ENCODE measurements at regions not wholly inside any gene's neighbourhood (a gene's known extent, or its start where the extent isn't known, plus 50 kb on each side); places are given as distances from the start of the nearest gene placed in this dataset.
A peak's percentile ranks its signal among the peaks of the same experiment; 100 is the strongest.

- no peak for DNase-seq (ENCODE audit: low spot score)
Observed at GRCh38 chr19:30663611-30664174, 291.5 kb downstream of the ZNF536 start.

DNA sequence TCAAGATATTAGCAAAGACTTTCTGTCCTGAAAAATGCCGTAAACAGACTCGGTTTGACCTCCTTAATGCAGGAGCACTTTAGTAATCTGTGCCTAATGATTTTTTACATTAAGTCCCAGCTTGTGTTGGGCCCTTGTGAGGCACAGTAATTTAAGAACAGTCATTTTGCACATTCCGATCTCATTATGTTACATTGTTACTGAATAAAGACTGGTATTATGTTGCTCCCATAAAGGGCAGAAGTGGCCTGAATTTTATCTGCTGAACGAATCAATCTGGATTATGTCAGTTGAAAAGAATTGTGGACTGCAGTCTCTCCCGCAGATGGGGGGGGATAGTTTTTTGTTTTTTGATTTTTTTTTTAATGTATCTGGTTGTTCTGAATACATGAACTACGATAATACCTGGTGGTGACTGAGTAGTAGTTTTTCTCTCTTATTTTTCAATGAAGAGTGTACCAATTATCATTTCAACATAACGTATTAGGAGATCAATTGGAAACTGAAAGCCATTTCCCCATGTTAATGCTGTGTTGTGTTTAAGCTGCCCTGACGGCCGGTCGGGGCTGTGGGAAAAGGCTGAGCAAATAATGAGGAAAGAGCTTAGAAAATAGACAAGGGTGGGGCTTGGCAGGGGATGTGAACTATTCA is 290.2 kb downstream of the ZNF536 start:
- DNase-seq (ENCODE audit: low spot score) = no peak

DNA sequence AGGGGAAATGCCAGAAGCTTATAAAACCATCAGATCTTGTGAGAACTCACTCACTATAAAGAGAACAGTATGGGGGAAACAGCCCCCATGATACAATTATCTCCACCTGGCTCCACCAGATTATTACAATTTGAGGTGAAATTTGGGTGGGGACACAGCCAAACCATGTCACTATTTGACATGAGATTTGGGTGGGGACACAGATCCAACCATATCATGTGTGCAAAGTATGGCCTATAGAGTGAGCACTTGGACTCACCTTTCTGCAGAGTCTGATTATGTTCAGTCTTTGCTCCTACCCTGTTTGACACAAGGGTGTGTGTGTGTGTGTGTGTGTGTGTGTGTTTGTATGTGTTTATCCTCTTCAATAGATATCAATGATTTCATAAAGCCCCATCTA is 287.5 kb downstream of the ZNF536 start:
- DNase-seq (ENCODE audit: low spot score) = no peak

GRCh38 chr19:30656520-30657100 is 284.4 kb downstream of the ZNF536 start:
- no peak for DNase-seq (ENCODE audit: low spot score)

GRCh38 chr19:30653646-30654386 is 281.6 kb downstream of the ZNF536 start:
- no peak for DNase-seq (ENCODE audit: low spot score)

DNA sequence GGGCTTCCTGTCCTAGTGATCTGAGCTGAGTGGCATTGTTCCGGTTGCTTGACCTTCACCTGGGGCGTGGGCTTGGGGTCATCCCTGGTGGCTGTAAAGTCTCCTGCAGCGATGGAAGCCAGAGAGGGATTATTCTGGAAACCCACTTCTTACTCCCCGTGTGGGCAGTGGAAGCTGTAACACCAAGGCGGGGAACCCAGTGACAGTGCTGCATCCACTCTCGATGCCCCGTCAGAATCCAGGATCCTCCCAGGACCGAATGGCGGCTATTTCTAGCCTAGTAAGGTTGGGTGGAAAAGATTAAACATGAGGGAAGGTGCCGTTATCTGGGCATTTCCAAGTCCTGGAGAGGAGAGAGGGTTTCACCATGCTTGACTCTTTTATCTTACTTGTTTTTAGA is 280.6 kb downstream of the ZNF536 start:
- no peak for DNase-seq (ENCODE audit: low spot score)

GRCh38 chr19:30651691-30652090 is 279.5 kb downstream of the ZNF536 start:
- DNase-seq (ENCODE audit: low spot score) = no peak

GRCh38 chr19:30651066-30651465 is 278.9 kb downstream of the ZNF536 start:
- DNase-seq (ENCODE audit: low spot score) = no peak

- peak; percentile 70 for DNase-seq (ENCODE audit: low spot score)
Observed at GRCh38 chr19:30649934-30650614, 277.9 kb downstream of the ZNF536 start.

DNA sequence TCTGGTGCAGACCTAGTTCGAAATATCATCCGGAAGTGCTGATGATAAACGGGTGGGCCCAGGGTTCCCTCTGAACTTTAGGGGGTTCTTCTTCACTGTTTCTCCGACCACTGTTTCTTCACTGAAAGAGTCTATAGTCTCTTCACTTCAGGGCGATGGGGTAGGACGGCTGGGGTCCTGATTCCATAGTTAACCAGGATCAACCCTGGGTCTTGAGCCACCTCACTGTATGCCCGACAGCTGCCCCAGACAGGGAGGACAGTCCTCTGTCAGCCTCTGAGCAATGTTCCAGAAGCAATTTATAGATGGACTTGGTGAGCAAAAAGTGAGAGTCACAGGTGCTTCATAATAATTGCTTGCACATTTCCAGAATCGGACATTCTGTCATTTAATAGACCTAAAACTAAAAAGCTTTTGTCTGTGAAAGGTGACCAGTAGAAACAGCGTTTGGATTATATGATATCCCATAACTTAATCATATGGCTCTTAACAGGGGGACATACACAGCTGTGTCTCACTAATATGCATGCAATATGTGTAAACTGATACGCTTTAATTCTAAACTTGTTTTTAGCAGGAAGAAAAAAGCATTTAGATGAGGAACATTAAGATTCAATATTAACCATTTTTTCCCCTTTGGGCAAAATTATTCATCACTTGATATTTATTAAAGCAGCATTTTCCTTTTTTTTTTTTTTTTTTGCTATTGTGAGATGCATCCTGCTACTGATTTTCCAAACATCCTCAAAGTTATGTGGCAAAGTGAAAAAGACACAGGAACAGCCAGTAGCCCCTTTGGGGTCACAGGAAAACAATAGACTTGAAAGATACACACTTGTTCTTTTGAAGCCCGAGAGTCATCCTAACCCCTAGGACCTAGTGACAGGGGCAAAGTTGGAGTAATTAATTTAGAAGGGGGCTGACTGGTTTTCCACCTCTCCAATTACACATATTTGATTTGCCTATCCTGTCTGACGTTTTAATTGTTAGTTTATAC is 277.0 kb downstream of the ZNF536 start:
- no peak for DNase-seq (ENCODE audit: low spot score)

DNA sequence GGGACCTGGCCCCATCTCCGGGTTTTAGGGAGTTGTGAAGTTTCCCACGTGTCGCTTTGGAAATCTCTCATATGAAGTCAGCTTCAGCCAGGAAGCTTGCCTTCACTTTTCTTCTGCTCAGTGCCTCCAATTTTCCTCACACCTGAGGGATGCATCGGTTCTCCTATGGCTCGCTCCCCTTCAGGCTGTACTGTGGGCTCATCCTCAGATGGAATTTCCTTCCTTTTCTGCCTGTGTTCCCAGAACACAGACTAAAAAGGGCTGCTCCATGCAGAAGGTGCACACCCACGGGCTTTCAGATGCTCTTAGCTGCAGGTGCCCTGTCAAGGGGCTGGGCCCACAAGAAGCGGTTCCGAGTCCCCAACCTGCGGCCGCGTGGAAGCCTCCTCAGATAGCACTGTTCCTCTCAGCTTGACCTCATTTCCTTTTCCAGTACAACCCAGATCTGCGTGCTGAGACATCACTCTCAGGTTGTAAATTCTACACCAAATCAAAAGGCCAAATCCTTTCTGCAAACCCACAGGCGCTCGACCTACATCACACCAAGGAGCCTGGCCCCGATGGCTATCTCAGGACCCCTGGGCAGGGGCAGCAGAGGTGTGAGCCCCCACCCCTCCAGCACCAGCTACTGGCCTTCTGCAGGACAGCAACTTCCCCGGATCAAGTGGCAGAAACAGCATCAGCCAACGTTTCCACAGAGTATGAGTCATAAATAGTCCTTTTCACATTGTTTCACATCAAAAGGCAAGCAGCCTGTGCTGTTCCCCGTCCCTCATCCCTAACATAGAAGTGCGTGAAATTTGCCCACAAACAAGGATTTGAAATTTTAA is 275.9 kb downstream of the ZNF536 start:
- DNase-seq (ENCODE audit: low spot score) = no peak

GRCh38 chr19:30646806-30647205 is 274.6 kb downstream of the ZNF536 start:
- no peak for DNase-seq (ENCODE audit: low spot score)

- DNase-seq (ENCODE audit: low spot score) = no peak
Observed at GRCh38 chr19:30645946-30646577, 273.9 kb downstream of the ZNF536 start.

- no peak for DNase-seq (ENCODE audit: low spot score)
Observed at GRCh38 chr19:30640252-30640965, 268.2 kb downstream of the ZNF536 start.

- no peak for DNase-seq (ENCODE audit: low spot score)
Observed at GRCh38 chr19:30638889-30639288, 266.7 kb downstream of the ZNF536 start.

DNA sequence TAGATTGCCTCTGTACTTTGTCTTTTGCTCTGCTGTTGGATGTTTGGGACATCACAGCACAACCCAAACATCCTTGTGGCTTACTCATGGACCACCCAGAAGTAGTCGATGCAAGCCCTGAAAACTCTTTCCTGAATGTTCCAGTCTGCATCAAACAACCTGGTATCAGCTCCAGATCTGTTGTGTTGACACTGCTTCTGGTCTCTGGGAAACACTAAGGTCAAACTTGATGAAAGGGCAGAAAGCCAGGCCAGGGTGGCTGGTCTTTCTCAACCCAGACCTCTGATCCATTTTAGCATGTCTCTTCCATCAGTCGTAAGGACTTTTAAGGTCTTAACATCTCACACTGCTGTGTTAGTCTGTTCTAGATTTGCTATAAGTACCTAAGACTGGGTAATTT is 265.7 kb downstream of the ZNF536 start:
- no peak for DNase-seq (ENCODE audit: low spot score)

GRCh38 chr19:30634996-30635975 is 263.1 kb downstream of the ZNF536 start:
- no peak for DNase-seq (ENCODE audit: low spot score)

Measured in iPS-NIHi11 (cell line).